WTC11 (cell line): ENCODE measurements at regions not wholly inside any gene's neighbourhood (a gene's known extent, or its start where the extent isn't known, plus 50 kb on each side); places are given as distances from the start of the nearest gene placed in this dataset.

Experiments used
- ATAC-seq: fragments of 200-7000 bp; cut with Tn5 transposase; 2 replicates; pipeline ENCODE4 v1.10.0; 2021; ENCODE audit warnings: mild to moderate bottlenecking, moderate library complexity
- CTCF ChIA-PET: fragments of 300-600 bp; sonication (Branson Sonifier 250); formaldehyde crosslinking; loops from one replicate; lab custom pipeline; 2021; ENCODE audit warnings: antibody characterized with exemption; lab: Charles Lee
- POLR2A ChIA-PET: fragments of 350-600 bp; sonication (Branson Sonifier 250); formaldehyde crosslinking; loops from one replicate; lab custom pipeline; 2021; ENCODE audit warnings: antibody characterized with exemption; lab: Charles Lee
- DNase-seq: peaks from one replicate; pipeline ENCODE4 v3.0.0; 2021; ENCODE audit warnings: low spot score
- H3K27ac Mint-ChIP-seq: 2 replicates; pipeline ENCODE4 v1.8.0; 2021; ENCODE audit warnings: mixed read lengths
- H3K27me3 Mint-ChIP-seq: 2 replicates; pipeline ENCODE4 v1.8.0; 2021; ENCODE audit warnings: low read depth, mild to moderate bottlenecking, moderate library complexity, mixed read lengths
- H3K36me3 Mint-ChIP-seq: 2 replicates; pipeline ENCODE4 v1.8.0; 2021; ENCODE audit warnings: mixed read lengths
- H3K4me1 Mint-ChIP-seq: 2 replicates; pipeline ENCODE4 v1.8.0; 2022; ENCODE audit warnings: mixed read lengths
- H3K4me3 Mint-ChIP-seq: 2 replicates; pipeline ENCODE4 v1.8.0; 2021; ENCODE audit warnings: mild to moderate bottlenecking, moderate library complexity, mixed read lengths
- H3K9me3 Mint-ChIP-seq: 2 replicates; pipeline ENCODE4 v1.8.0; 2021; ENCODE audit warnings: mixed read lengths
- CBFB ChIP-seq: sonication (generic); formaldehyde crosslinking; IDR thresholded peaks from 2 replicates; pipeline ENCODE4 v1.8.1; 2022; ENCODE audit warnings: mild to moderate bottlenecking, low read depth, missing genetic modification reagents
- ETV6 ChIP-seq: sonication (generic); formaldehyde crosslinking; IDR thresholded peaks from 2 replicates; pipeline ENCODE4 v1.8.1; 2022; ENCODE audit warnings: mild to moderate bottlenecking, missing genetic modification reagents
- FOXJ3 ChIP-seq: sonication (generic); formaldehyde crosslinking; IDR thresholded peaks from 2 replicates; pipeline ENCODE4 v1.9.0; 2021; ENCODE audit warnings: missing genetic modification reagents, mild to moderate bottlenecking, borderline replicate concordance
- FOXK1 ChIP-seq: sonication (generic); formaldehyde crosslinking; IDR thresholded peaks from 2 replicates; pipeline ENCODE4 v1.8.0; 2022; ENCODE audit warnings: mild to moderate bottlenecking, moderate library complexity, missing genetic modification reagents
- FOXP1 ChIP-seq: sonication (generic); formaldehyde crosslinking; IDR thresholded peaks from 2 replicates; pipeline ENCODE4 v1.8.0; 2022; ENCODE audit warnings: missing genetic modification reagents, mild to moderate bottlenecking, moderate library complexity, borderline replicate concordance
- HMGA2 ChIP-seq: fragments of 250-450 bp; sonication (Bioruptor Pico); IDR thresholded peaks from 2 replicates; pipeline ENCODE4 v1.4.0; 2021; ENCODE audit warnings: mild to moderate bottlenecking, moderate library complexity
- JUN ChIP-seq: sonication (generic); formaldehyde crosslinking; IDR thresholded peaks from 2 replicates; pipeline ENCODE4 v1.8.0; 2023; ENCODE audit warnings: mild to moderate bottlenecking, missing genetic modification reagents
- MXD4 ChIP-seq: fragments of 250-450 bp; sonication (Bioruptor Pico); IDR thresholded peaks from 2 replicates; pipeline ENCODE4 v1.8.0; 2021; ENCODE audit warnings: mild to moderate bottlenecking, moderate library complexity, borderline replicate concordance
- NFE2L1 ChIP-seq: sonication (generic); formaldehyde crosslinking; IDR thresholded peaks from 2 replicates; pipeline ENCODE4 v1.8.1; 2023; ENCODE audit warnings: missing genetic modification reagents
- NR2C2 ChIP-seq: sonication (generic); formaldehyde crosslinking; IDR thresholded peaks from 2 replicates; pipeline ENCODE4 v1.8.0; 2022; ENCODE audit warnings: mild to moderate bottlenecking, missing genetic modification reagents
- PRRX2 ChIP-seq: fragments of 250-450 bp; sonication (Bioruptor Pico); IDR thresholded peaks from 2 replicates; pipeline ENCODE4 v1.8.0; 2021; ENCODE audit warnings: mild to moderate bottlenecking
- RELA ChIP-seq: sonication (generic); formaldehyde crosslinking; IDR thresholded peaks from 2 replicates; pipeline ENCODE4 v1.8.1; 2022; ENCODE audit warnings: missing genetic modification reagents, mild to moderate bottlenecking, borderline replicate concordance
- SOX15 ChIP-seq: fragments of 250-450 bp; sonication (Bioruptor Pico); IDR thresholded peaks from 2 replicates; pipeline ENCODE4 v1.9.0; 2021; ENCODE audit warnings: mild to moderate bottlenecking
- TCF7 ChIP-seq: sonication (generic); formaldehyde crosslinking; IDR thresholded peaks from 2 replicates; pipeline ENCODE4 v1.8.0; 2022; ENCODE audit warnings: mild to moderate bottlenecking, low read depth, missing genetic modification reagents, moderate library complexity
- ZNF138 ChIP-seq: sonication (generic); formaldehyde crosslinking; conservative IDR thresholded peaks from 2 replicates; pipeline ENCODE4 v1.8.1; 2022; ENCODE audit warnings: mild to moderate bottlenecking, moderate library complexity, missing genetic modification reagents
- ZNF232 ChIP-seq: sonication (generic); formaldehyde crosslinking; IDR thresholded peaks from 2 replicates; pipeline ENCODE4 v1.8.0; 2022; ENCODE audit warnings: mild to moderate bottlenecking, missing genetic modification reagents
- ZNF317 ChIP-seq: sonication (generic); formaldehyde crosslinking; IDR thresholded peaks from 2 replicates; pipeline ENCODE4 v1.8.1; 2023; ENCODE audit warnings: low read depth, mild to moderate bottlenecking, moderate library complexity, missing genetic modification reagents, borderline replicate concordance
- TF ChIP-seq, protein P1 (sequence below): fragments of 250-450 bp; sonication (Bioruptor Pico); IDR thresholded peaks from 2 replicates; pipeline ENCODE4 v1.9.0; 2021; ENCODE audit warnings: moderate library complexity, mild to moderate bottlenecking, inconsistent platforms, borderline replicate concordance
- TF ChIP-seq, protein P2 (sequence below): sonication (generic); formaldehyde crosslinking; IDR thresholded peaks from 2 replicates; pipeline ENCODE4 v1.8.0; 2022; ENCODE audit warnings: missing genetic modification reagents
- TF ChIP-seq, protein P3 (sequence below): sonication (generic); formaldehyde crosslinking; IDR thresholded peaks from 2 replicates; pipeline ENCODE4 v1.8.0; 2022; ENCODE audit warnings: mild to moderate bottlenecking, missing genetic modification reagents
- TF ChIP-seq, protein P4 (sequence below): sonication (generic); formaldehyde crosslinking; IDR thresholded peaks from 2 replicates; pipeline ENCODE4 v1.8.0; 2022; ENCODE audit warnings: mild to moderate bottlenecking, missing genetic modification reagents
- TF ChIP-seq, protein P5 (sequence below): sonication (generic); formaldehyde crosslinking; IDR thresholded peaks from 2 replicates; pipeline ENCODE4 v1.8.1; 2023; ENCODE audit warnings: mild to moderate bottlenecking, missing genetic modification reagents

DNA sequence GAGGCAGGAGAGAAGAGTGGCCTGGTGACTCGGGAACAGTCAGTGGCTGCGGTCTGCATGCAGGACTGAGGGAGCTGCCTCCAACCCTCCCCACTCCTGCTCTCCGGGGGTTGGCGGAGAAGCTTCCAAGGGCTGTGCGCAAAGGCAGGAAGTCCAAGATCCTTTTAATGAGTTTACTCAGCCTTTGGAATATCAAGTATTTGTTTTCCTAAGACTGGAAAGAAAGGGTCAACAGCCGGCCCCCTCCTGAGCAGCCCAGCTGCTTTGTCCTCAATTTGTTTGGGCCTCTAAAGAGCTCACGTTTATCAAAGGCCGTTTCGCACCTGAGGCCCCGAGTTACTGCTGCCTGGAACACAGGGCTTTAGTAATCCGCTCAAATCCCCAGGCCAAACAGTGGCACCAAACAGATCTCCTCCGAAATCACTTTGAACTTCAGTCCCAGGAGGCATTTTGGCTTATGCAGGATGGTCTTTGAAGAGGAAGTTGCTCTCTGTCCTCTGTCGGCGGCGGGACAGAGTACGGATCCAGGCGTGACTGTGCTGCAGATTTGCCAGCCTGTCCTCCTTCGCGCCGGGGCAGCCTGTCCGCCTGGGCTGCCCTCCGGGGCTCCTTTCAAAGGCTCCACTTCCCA, 117.2 kb upstream of the FZD10 start:
- peaks cover 15% of the 10 kb centered on the region; the same call in 1 of the 2 replicates for H3K4me1 Mint-ChIP-seq
- ChIA-PET POLR2A (no interaction called here), CTCF (interaction anchor here (1.0 to 1.3 kb wide), 3 partner anchors 19 to 289 kb away, joined by 3 to 4 read pairs (median 3); no protein-coding TSS in a partner anchor)
- H3K27me3 Mint-ChIP-seq = peaks cover 69% of the 10 kb centered on the region
- peak overlapping the region; percentile 10; the same call in 1 of the 2 replicates for H3K4me3 Mint-ChIP-seq
- peaks cover 59% of the 10 kb centered on the region for H3K36me3 Mint-ChIP-seq
- TF ChIP-seq NFE2L1 (CRISPR knock-in tag) = no peak
- no peak for TF ChIP-seq ZNF232 (CRISPR knock-in tag)
- TF ChIP-seq, protein P1, sequence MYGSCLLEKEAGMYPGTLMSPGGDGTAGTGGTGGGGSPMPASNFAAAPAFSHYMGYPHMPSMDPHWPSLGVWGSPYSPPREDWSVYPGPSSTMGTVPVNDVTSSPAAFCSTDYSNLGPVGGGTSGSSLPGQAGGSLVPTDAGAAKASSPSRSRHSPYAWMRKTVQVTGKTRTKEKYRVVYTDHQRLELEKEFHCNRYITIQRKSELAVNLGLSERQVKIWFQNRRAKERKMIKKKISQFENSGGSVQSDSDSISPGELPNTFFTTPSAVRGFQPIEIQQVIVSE (CRISPR knock-in tag) = no peak
- no peak for TF ChIP-seq PRRX2
- TF ChIP-seq TCF7 (CRISPR knock-in tag) = no peak
- no peak for TF ChIP-seq ETV6 (CRISPR knock-in tag)
- TF ChIP-seq CBFB (CRISPR knock-in tag) = no peak
- TF ChIP-seq FOXK1 (CRISPR knock-in tag) = no peak
- TF ChIP-seq, protein P2, sequence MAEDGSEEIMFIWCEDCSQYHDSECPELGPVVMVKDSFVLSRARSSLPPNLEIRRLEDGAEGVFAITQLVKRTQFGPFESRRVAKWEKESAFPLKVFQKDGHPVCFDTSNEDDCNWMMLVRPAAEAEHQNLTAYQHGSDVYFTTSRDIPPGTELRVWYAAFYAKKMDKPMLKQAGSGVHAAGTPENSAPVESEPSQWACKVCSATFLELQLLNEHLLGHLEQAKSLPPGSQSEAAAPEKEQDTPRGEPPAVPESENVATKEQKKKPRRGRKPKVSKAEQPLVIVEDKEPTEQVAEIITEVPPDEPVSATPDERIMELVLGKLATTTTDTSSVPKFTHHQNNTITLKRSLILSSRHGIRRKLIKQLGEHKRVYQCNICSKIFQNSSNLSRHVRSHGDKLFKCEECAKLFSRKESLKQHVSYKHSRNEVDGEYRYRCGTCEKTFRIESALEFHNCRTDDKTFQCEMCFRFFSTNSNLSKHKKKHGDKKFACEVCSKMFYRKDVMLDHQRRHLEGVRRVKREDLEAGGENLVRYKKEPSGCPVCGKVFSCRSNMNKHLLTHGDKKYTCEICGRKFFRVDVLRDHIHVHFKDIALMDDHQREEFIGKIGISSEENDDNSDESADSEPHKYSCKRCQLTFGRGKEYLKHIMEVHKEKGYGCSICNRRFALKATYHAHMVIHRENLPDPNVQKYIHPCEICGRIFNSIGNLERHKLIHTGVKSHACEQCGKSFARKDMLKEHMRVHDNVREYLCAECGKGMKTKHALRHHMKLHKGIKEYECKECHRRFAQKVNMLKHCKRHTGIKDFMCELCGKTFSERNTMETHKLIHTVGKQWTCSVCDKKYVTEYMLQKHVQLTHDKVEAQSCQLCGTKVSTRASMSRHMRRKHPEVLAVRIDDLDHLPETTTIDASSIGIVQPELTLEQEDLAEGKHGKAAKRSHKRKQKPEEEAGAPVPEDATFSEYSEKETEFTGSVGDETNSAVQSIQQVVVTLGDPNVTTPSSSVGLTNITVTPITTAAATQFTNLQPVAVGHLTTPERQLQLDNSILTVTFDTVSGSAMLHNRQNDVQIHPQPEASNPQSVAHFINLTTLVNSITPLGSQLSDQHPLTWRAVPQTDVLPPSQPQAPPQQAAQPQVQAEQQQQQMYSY (CRISPR knock-in tag) = no peak
- TF ChIP-seq, protein P3, sequence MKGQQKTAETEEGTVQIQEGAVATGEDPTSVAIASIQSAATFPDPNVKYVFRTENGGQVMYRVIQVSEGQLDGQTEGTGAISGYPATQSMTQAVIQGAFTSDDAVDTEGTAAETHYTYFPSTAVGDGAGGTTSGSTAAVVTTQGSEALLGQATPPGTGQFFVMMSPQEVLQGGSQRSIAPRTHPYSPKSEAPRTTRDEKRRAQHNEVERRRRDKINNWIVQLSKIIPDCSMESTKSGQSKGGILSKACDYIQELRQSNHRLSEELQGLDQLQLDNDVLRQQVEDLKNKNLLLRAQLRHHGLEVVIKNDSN (CRISPR knock-in tag) = no peak
- TF ChIP-seq JUN (CRISPR knock-in tag) = no peak
- no peak for TF ChIP-seq HMGA2
- no peak overlapping the region for H3K27ac Mint-ChIP-seq
- ATAC-seq = peak; percentile 52
- H3K9me3 Mint-ChIP-seq = peaks cover 56% of the 10 kb centered on the region
- peak; percentile 21 for DNase-seq

DNA sequence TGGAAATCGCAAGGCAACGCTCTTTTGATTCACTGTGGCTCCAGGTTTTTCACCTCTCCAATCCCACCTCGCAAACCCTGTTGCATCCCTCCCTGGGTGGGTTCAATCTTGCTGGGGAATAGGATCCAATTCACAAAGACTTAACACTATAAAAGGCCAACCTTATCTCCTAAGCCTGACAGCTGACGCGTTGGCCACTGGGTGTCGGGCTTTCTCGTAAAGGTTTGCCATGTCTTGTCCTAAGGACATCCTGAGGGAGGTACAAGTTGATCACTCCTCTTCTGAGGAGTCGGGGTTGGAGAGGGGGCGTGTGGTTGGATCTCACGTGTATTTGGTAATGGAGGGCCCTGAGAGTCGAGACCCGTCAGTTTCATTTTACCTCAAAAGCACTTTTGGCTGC, 112.6 kb upstream of the FZD10 start:
- no peak overlapping the region for H3K4me3 Mint-ChIP-seq
- no peak for TF ChIP-seq SOX15
- DNase-seq = no peak
- H3K36me3 Mint-ChIP-seq = peaks cover 60% of the 10 kb centered on the region
- peaks cover 8% of the 10 kb centered on the region; the same call in 1 of the 2 replicates for H3K4me1 Mint-ChIP-seq
- POLR2A ChIA-PET = no interaction called here
- no peak overlapping the region for H3K27ac Mint-ChIP-seq
- CTCF ChIA-PET = no interaction called here
- no peak for ATAC-seq
- H3K27me3 Mint-ChIP-seq = peaks cover 65% of the 10 kb centered on the region
- H3K9me3 Mint-ChIP-seq = peaks cover 53% of the 10 kb centered on the region

DNA sequence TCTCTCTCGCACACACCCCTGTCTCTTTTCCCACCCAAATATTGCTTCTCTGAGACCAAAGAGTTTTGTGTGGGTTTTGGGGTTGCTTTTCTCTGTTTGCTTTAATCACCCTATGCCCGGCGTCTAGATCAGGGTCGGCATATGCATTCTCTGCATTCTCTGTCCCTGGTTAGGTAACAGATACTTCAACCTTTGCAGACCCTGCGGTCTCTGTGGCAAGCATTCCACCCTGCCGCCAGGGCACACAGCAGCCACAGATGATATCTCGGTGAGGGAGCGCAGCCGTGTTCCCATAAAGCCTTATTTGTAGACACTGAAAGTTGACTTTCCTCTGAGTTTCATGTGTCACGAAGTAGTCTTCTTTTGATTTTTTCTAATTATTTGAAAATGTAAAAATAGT, 110.4 kb upstream of the FZD10 start:
- H3K27ac Mint-ChIP-seq = no peak overlapping the region
- CTCF ChIA-PET = no interaction called here
- no peak overlapping the region for H3K4me3 Mint-ChIP-seq
- DNase-seq = no peak
- H3K27me3 Mint-ChIP-seq = peaks cover 52% of the 10 kb centered on the region
- POLR2A ChIA-PET = no interaction called here
- H3K4me1 Mint-ChIP-seq = no peaks in the 10 kb centered on the region
- TF ChIP-seq MXD4 (CRISPR knock-in tag) (no peak), FOXP1 (CRISPR knock-in tag) (no peak)
- TF ChIP-seq, all 79 proteins: peak for 0
- ATAC-seq = no peak
- Mint-ChIP-seq H3K36me3 (peaks cover 63% of the 10 kb centered on the region), H3K9me3 (peaks cover 56% of the 10 kb centered on the region)

DNA sequence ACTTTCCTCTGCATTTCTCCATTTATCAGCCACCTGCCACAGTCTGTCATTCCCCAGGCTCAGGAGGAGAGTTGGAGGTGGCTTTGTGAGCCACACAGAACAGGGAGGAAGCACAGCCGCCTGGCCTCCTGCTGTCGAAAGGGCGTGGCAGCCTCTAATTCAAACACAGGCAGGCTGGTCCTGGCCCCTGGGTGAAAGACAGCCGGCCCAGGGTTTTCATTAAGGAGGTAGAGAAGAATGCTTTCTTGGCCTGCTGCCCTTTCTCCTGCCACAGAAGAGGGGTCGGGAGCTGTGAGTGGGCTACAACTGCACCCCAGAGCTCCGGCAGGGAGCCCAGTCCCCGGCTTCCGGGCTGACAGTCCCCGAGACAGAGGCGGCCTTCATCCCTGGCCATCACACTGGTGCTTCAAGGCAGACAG, 108.6 kb upstream of the FZD10 start:
- Mint-ChIP-seq H3K4me1 (no peaks in the 10 kb centered on the region), H3K9me3 (peaks cover 58% of the 10 kb centered on the region), H3K4me3 (no peak overlapping the region), H3K27me3 (peaks cover 44% of the 10 kb centered on the region), H3K36me3 (peaks cover 63% of the 10 kb centered on the region), H3K27ac (no peak overlapping the region)
- DNase-seq (peak; percentile 19), ATAC-seq (peak; percentile 50; the same call in 1 of the 2 replicates)
- CTCF ChIA-PET = no interaction called here
- POLR2A ChIA-PET = no interaction called here
- TF ChIP-seq, protein P4, sequence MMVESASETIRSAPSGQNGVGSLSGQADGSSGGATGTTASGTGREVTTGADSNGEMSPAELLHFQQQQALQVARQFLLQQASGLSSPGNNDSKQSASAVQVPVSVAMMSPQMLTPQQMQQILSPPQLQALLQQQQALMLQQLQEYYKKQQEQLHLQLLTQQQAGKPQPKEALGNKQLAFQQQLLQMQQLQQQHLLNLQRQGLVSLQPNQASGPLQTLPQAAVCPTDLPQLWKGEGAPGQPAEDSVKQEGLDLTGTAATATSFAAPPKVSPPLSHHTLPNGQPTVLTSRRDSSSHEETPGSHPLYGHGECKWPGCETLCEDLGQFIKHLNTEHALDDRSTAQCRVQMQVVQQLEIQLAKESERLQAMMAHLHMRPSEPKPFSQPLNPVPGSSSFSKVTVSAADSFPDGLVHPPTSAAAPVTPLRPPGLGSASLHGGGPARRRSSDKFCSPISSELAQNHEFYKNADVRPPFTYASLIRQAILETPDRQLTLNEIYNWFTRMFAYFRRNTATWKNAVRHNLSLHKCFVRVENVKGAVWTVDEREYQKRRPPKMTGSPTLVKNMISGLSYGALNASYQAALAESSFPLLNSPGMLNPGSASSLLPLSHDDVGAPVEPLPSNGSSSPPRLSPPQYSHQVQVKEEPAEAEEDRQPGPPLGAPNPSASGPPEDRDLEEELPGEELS (CRISPR knock-in tag) = no peak
- TF ChIP-seq, protein P5, sequence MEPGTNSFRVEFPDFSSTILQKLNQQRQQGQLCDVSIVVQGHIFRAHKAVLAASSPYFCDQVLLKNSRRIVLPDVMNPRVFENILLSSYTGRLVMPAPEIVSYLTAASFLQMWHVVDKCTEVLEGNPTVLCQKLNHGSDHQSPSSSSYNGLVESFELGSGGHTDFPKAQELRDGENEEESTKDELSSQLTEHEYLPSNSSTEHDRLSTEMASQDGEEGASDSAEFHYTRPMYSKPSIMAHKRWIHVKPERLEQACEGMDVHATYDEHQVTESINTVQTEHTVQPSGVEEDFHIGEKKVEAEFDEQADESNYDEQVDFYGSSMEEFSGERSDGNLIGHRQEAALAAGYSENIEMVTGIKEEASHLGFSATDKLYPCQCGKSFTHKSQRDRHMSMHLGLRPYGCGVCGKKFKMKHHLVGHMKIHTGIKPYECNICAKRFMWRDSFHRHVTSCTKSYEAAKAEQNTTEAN (CRISPR knock-in tag) = no peak
- TF ChIP-seq ZNF138 (CRISPR knock-in tag) (no peak), NR2C2 (CRISPR knock-in tag) (no peak), ZNF317 (no peak), FOXJ3 (CRISPR knock-in tag) (no peak), RELA (CRISPR knock-in tag) (no peak)
